Hepatocyte (in vitro differentiated cells): ENCODE measurements at regions not wholly inside any gene's neighbourhood (a gene's known extent, or its start where the extent isn't known, plus 50 kb on each side); places are given as distances from the start of the nearest gene placed in this dataset.
A peak's percentile ranks its signal among the peaks of the same experiment; 100 is the strongest.

Source experiments
- DNase-seq: peaks from one replicate; pipeline ENCODE4 v3.0.0-alpha.2; 2016; ENCODE audit warnings: low spot score
- H2AFZ ChIP-seq: fragments of 200-600 bp; sonication (generic); 2 replicates; pipeline ENCODE4 v1.6.0; 2016; ENCODE audit warnings: antibody characterized with exemption, mild to moderate bottlenecking
- H3K27ac ChIP-seq: fragments of 200-600 bp; sonication (generic); 2 replicates; pipeline ENCODE4 v1.5.1; 2016; ENCODE audit warnings: mild to moderate bottlenecking
- H3K27me3 ChIP-seq: fragments of 200-600 bp; sonication (generic); 2 replicates; pipeline ENCODE4 v1.6.1; 2016
- H3K36me3 ChIP-seq: fragments of 200-600 bp; sonication (generic); replicated peaks from 2 replicates; pipeline ENCODE4 v1.5.1; 2016; ENCODE audit warnings: low read depth; ENCODE audit not compliant: insufficient read depth
- H3K4me1 ChIP-seq: fragments of 200-600 bp; sonication (generic); 2 replicates; pipeline ENCODE4 v1.5.1; 2016; ENCODE audit warnings: mild to moderate bottlenecking, moderate library complexity; ENCODE audit not compliant: insufficient read depth
- H3K4me2 ChIP-seq: fragments of 200-600 bp; sonication (generic); 2 replicates; pipeline ENCODE4 v1.6.0; 2016
- H3K4me3 ChIP-seq: fragments of 200-600 bp; sonication (generic); 2 replicates; pipeline ENCODE4 v1.5.1; 2016; ENCODE audit warnings: mild to moderate bottlenecking
- H3K79me2 ChIP-seq: fragments of 200-600 bp; sonication (generic); 2 replicates; pipeline ENCODE4 v1.6.0; 2017; ENCODE audit warnings: mild to moderate bottlenecking
- H3K9me2 ChIP-seq: fragments of 200-600 bp; sonication (generic); replicated peaks from 2 replicates; pipeline ENCODE4 v1.6.0; 2017; ENCODE audit warnings: mild to moderate bottlenecking; ENCODE audit not compliant: insufficient read depth
- H3K9me3 ChIP-seq: fragments of 200-600 bp; sonication (generic); 2 replicates; pipeline ENCODE4 v1.5.1; 2016; ENCODE audit warnings: low read depth, mild to moderate bottlenecking
- H4K20me1 ChIP-seq: fragments of 200-600 bp; sonication (generic); 2 replicates; pipeline ENCODE4 v1.6.0; 2016; ENCODE audit warnings: mild to moderate bottlenecking; ENCODE audit not compliant: insufficient read depth, poor library complexity, severe bottlenecking
- CTCF ChIP-seq: fragments of 200-600 bp; sonication (generic); IDR thresholded peaks from 2 replicates; pipeline ENCODE4 v1.5.1; 2016; ENCODE audit warnings: antibody characterized with exemption, mild to moderate bottlenecking; ENCODE audit not compliant: poor library complexity
- EZH2 ChIP-seq: fragments of 200-600 bp; sonication (generic); IDR thresholded peaks from 2 replicates; pipeline ENCODE4 v1.6.1; 2016; ENCODE audit warnings: antibody characterized with exemption, mild to moderate bottlenecking, borderline replicate concordance
- EZH2phosphoT487 ChIP-seq: fragments of 200-600 bp; sonication (generic); IDR thresholded peaks from one replicate; pipeline ENCODE4 v1.6.1; 2018; ENCODE audit warnings: antibody characterized with exemption, mild to moderate bottlenecking, low read depth, moderate library complexity; ENCODE audit not compliant: unreplicated experiment, severe bottlenecking
- WGBS: methylation state at CpG from one replicate; pipeline ENCODE4 v1.1.6; 2016; ENCODE audit warnings: low lambda C conversion rate; ENCODE audit errors: missing lambda C conversion rate; 5-methylcytosine and 5-hydroxymethylcytosine counted together

GRCh38 chr12:67426067-67426466 lies 156.9 kb downstream of the CAND1 start:
- TF ChIP-seq EZH2 = no peak
- TF ChIP-seq EZH2phosphoT487 = no peak
- no peak for TF ChIP-seq CTCF
- peak overlapping the region; percentile 82 for H3K27ac ChIP-seq
- peaks cover 42% of the 10 kb centered on the region for H3K4me1 ChIP-seq
- H3K9me2 ChIP-seq = no peaks in the 10 kb centered on the region
- no peaks in the 10 kb centered on the region for H3K9me3 ChIP-seq
- no peaks in the 10 kb centered on the region for H3K36me3 ChIP-seq
- H3K27me3 ChIP-seq = no peaks in the 10 kb centered on the region
- H3K79me2 ChIP-seq = no peaks in the 10 kb centered on the region
- peak; percentile 84 for DNase-seq
- H3K4me2 ChIP-seq = no peak overlapping the region
- no peak overlapping the region for H3K4me3 ChIP-seq
- H4K20me1 ChIP-seq = no peaks in the 10 kb centered on the region
- H2AFZ ChIP-seq = no peak overlapping the region
- 49% methylated on average over 2 of the region's 2 CpGs for WGBS

GRCh38 chr12:67427336-67427735 lies 158.2 kb downstream of the CAND1 start:
- Histone ChIP-seq H3K27ac (peak overlapping the region; percentile 82), H3K9me2 (no peaks in the 10 kb centered on the region), H3K79me2 (no peaks in the 10 kb centered on the region), H3K4me2 (no peak overlapping the region), H3K27me3 (no peaks in the 10 kb centered on the region), H3K4me1 (peaks cover 45% of the 10 kb centered on the region), H3K36me3 (no peaks in the 10 kb centered on the region), H3K4me3 (no peak overlapping the region), H3K9me3 (no peaks in the 10 kb centered on the region), H4K20me1 (no peaks in the 10 kb centered on the region), H2AFZ (no peak overlapping the region)
- 96% methylated on average over 4 of the region's 4 CpGs for WGBS
- no peak for DNase-seq
- TF ChIP-seq CTCF = no peak
- TF ChIP-seq EZH2 = no peak
- no peak for TF ChIP-seq EZH2phosphoT487

- Histone ChIP-seq H3K4me2 (no peak overlapping the region), H3K36me3 (no peaks in the 10 kb centered on the region), H2AFZ (no peak overlapping the region), H3K9me2 (no peaks in the 10 kb centered on the region), H3K4me1 (peaks cover 45% of the 10 kb centered on the region), H4K20me1 (no peaks in the 10 kb centered on the region), H3K27me3 (no peaks in the 10 kb centered on the region), H3K79me2 (no peaks in the 10 kb centered on the region), H3K4me3 (no peak overlapping the region), H3K27ac (peak overlapping the region; percentile 82), H3K9me3 (no peaks in the 10 kb centered on the region)
- WGBS = 29% methylated on average over 2 of the region's 2 CpGs
- TF ChIP-seq CTCF (no peak), EZH2 (no peak), EZH2phosphoT487 (no peak)
- DNase-seq = peak; percentile 37
These were observed 159.3 kb downstream of the CAND1 start for GRCh38 chr12:67428431-67428830.

- Histone ChIP-seq H3K27me3 (no peaks in the 10 kb centered on the region), H3K9me3 (no peaks in the 10 kb centered on the region), H3K9me2 (no peaks in the 10 kb centered on the region), H3K4me1 (peaks cover 50% of the 10 kb centered on the region), H3K4me3 (no peak overlapping the region), H3K79me2 (no peaks in the 10 kb centered on the region), H3K36me3 (no peaks in the 10 kb centered on the region), H2AFZ (no peak overlapping the region), H3K4me2 (no peak overlapping the region), H3K27ac (peak overlapping the region; percentile 67), H4K20me1 (no peaks in the 10 kb centered on the region)
- DNase-seq = no peak
- TF ChIP-seq CTCF (peak; percentile 30), EZH2phosphoT487 (no peak)
- WGBS = 56% methylated on average over 9 of the region's 9 CpGs
These were observed 161.7 kb downstream of the CAND1 start for GRCh38 chr12:67430708-67431335.
